ENCODE measurements at regions not wholly inside any gene's neighbourhood (a gene's known extent, or its start where the extent isn't known, plus 50 kb on each side); places are given as distances from the start of the nearest gene placed in this dataset.

DNA sequence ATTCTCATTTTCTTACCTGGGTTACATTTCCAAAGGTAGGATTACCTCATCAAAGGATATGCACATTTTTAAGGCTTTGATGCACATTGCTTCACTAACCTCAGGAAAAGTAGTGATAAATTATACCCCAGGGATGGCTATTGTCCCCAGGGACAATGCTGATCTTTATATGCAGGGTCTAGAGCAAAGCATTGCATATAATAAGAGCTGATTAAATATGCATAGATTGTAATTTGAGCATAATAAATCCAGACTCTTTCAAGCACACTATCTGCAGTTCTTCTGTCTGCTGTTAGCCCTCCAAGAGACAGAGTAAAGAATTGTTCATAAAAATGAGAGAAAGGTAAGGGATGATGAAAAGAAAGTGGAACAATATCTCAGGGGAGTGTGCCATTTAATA, 57.3 kb upstream of the SYT13 start:
- H3K9ac ChIP-seq (ENCODE audit: low read depth, low read length), result no peak overlapping the region
- no peaks in the 10 kb centered on the region for H3K9me3 ChIP-seq (ENCODE audit: insufficient read depth, low read depth, low read length)
- H3K36me3 ChIP-seq (ENCODE audit: insufficient read depth, low read length), result no peaks in the 10 kb centered on the region
- H3K4me3 ChIP-seq (ENCODE audit: low read length), result no peak overlapping the region
- H3K4me1 ChIP-seq (ENCODE audit: insufficient read depth, low read length), result peaks cover 43% of the 10 kb centered on the region
- no peak overlapping the region for H3K27ac ChIP-seq (ENCODE audit: low read depth, low read length)
- no peaks in the 10 kb centered on the region for H3K27me3 ChIP-seq (ENCODE audit: insufficient read depth, low read length)

DNA sequence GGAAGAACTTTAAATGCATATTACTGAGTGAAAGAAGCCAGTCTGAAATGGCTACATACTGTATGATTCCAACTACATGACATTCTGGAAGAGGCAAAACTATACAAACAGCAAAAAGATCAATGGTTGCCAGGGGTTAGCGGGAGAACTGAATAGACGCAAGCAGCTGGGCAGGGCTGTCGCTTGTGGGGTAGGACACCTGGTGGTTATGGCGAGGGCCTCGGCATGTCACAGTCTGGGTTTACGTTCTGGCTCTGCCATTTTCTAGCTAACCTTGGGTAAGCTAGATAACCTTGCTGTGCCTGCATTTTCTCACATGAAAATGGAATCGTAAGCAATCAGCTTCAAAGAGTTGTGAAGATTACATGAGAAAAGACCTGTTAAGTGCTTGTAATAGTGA, 55.2 kb upstream of the SYT13 start:
- H3K9ac ChIP-seq (ENCODE audit: low read depth, low read length), result no peak overlapping the region
- H3K4me3 ChIP-seq (ENCODE audit: low read length), result no peak overlapping the region
- no peaks in the 10 kb centered on the region for H3K36me3 ChIP-seq (ENCODE audit: insufficient read depth, low read length)
- WGBS, result 53% methylated on average over 7 of the region's 7 CpGs
- H3K27me3 ChIP-seq (ENCODE audit: insufficient read depth, low read length), result no peaks in the 10 kb centered on the region
- H3K4me1 ChIP-seq (ENCODE audit: insufficient read depth, low read length), result peaks cover 27% of the 10 kb centered on the region
- H3K27ac ChIP-seq (ENCODE audit: low read depth, low read length), result no peak overlapping the region
- no peaks in the 10 kb centered on the region for H3K9me3 ChIP-seq (ENCODE audit: insufficient read depth, low read depth, low read length)

DNA sequence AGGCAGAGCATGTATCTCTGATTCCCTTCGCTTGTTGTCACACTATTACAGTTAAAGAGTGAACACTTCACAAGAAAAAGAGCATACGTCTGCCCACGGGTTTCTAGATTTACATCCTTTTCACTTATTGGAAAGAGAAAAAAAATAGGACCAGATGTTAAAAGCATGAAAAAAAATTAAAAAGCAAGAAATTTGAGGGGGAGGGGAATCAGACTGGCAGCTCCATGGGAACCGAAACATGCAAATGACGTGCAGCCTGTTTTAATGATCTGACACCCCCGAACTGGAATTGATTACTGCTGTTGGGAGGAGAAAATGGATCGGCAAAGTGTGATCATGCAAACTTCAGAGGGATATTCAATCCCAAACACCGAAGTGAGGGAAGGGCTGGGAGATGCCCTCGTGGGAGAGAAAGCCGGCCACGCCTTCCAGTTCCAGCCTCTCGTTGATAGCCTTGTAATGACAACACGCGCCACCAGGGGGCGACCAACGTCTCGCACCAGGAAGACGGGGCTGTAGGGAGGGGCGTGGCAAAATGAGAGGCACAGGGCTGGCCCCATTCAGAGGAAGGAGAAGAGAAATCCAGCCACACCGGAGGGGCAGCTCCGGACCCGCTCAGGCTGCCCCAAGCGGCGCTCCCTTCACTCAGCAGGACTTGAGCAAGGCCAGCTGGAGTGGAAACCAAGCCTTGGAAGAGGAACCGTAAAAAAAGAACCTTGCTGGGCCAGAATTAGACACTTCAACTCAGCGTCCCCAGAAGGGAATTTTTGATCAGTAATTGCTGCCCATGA, 53.8 kb upstream of the SYT13 start:
- Histone ChIP-seq H3K27ac (ENCODE audit: low read depth, low read length) (no peak overlapping the region), H3K9ac (ENCODE audit: low read depth, low read length) (no peak overlapping the region), H3K36me3 (ENCODE audit: insufficient read depth, low read length) (no peaks in the 10 kb centered on the region)

DNA sequence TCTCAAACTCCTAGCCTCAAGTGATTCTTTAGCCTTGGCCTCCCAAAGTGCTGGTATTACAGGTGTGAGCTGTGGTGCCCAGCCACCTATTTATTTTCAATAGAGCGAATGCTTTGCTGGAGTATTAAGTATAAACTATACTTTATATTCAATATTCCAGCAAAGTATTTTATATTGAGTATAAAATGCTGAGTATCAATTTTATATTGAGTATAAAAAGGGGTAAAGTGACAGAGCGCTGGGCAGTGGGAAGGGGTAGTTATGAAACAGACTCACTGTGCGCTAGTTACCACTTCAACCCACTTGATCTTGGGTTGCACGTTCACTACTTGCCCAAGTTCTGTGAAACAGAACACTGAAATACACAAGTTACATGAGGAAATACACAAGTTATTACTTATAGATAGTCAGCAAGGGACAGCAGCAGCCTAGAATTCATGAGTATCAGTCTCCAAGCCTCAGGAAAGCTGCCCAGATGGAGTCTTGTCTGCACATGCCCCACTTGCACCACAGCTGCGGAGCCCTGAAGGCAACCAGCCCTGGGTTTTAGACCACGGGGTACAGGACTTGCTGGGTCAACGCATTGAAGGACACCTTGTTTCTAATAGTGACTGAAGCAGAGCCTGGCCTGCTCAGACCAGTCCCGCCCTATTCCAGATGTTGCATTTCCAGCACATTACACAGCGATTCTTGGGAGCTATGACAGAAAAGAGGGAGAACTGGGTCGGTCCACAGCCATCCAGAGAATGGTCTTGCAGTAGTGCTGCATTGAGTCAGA, 51.6 kb upstream of the SYT13 start:
- Histone ChIP-seq H3K27me3 (ENCODE audit: insufficient read depth, low read length) (no peaks in the 10 kb centered on the region), H3K27ac (ENCODE audit: low read depth, low read length) (no peak overlapping the region), H3K36me3 (ENCODE audit: insufficient read depth, low read length) (no peaks in the 10 kb centered on the region), H3K9me3 (ENCODE audit: insufficient read depth, low read depth, low read length) (no peaks in the 10 kb centered on the region), H3K4me1 (ENCODE audit: insufficient read depth, low read length) (peaks cover 19% of the 10 kb centered on the region), H3K4me3 (ENCODE audit: low read length) (no peak overlapping the region), H3K9ac (ENCODE audit: low read depth, low read length) (no peak overlapping the region)
- 93% methylated on average over 9 of the region's 10 CpGs for WGBS

More for the DNA sequence above, 53.8 kb upstream of the SYT13 start:
- Histone ChIP-seq H3K4me3 (ENCODE audit: low read length) (peak overlapping the region; percentile 42), H3K4me1 (ENCODE audit: insufficient read depth, low read length) (peaks cover 15% of the 10 kb centered on the region), H3K27me3 (ENCODE audit: insufficient read depth, low read length) (no peaks in the 10 kb centered on the region), H3K9me3 (ENCODE audit: insufficient read depth, low read depth, low read length) (no peaks in the 10 kb centered on the region)
- WGBS, result 22% methylated on average over 26 of the region's 26 CpGs

DNA sequence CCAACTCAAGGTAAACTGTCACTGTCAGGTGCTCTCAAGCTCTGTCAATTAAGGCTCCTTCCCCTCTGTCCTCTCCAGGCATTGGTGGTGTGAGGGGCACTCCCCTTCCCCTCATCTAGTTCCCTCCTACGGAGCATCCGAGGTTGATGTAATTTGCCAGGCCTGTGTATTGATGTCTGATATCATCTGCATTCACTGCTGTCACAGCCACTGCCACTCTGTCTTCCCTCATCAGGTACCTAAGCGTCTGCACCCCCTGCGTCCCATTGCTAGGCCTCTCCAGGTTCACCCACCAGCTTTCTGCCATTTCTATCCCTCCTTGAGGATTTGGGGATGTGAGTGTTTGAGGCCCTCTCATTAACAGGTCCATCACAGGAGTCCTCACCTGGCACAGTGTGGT, 50.0 kb upstream of the SYT13 start:
- Histone ChIP-seq H3K9me3 (ENCODE audit: insufficient read depth, low read depth, low read length) (no peaks in the 10 kb centered on the region), H3K27ac (ENCODE audit: low read depth, low read length) (no peak overlapping the region), H3K4me3 (ENCODE audit: low read length) (no peak overlapping the region), H3K9ac (ENCODE audit: low read depth, low read length) (no peak overlapping the region), H3K4me1 (ENCODE audit: insufficient read depth, low read length) (peaks cover 14% of the 10 kb centered on the region), H3K27me3 (ENCODE audit: insufficient read depth, low read length) (peaks cover 4% of the 10 kb centered on the region; the same call in 1 of the 2 replicates), H3K36me3 (ENCODE audit: insufficient read depth, low read length) (no peaks in the 10 kb centered on the region)
- 100% methylated on average over 2 of the region's 4 CpGs for WGBS

Data from HUES64 (cell line).